ENCODE measurements at regions not wholly inside any gene's neighbourhood (a gene's known extent, or its start where the extent isn't known, plus 50 kb on each side); places are given as distances from the start of the nearest gene placed in this dataset.

GRCh38 chr18:64240316-64240715 is 91.4 kb upstream of the LINC00305 start:
- Histone ChIP-seq H3K4me2 (ENCODE audit: low read depth, low read length) (no peak overlapping the region), H3F3A (ENCODE audit: insufficient read depth, low read length) (no peaks in the 10 kb centered on the region), H4K20me1 (ENCODE audit: insufficient read depth, low read length) (no peaks in the 10 kb centered on the region), H3K27me3 (replicated peaks; ENCODE audit: insufficient read depth, low read length) (no peaks in the 10 kb centered on the region), H2AFZ (ENCODE audit: low read length) (no peak overlapping the region), H3K4me3 (ENCODE audit: low read length) (no peak overlapping the region), H3K36me3 (replicated peaks; ENCODE audit: insufficient read depth, low read length) (no peaks in the 10 kb centered on the region), H3K79me2 (ENCODE audit: low read length) (no peaks in the 10 kb centered on the region), H3K27ac (ENCODE audit: low read length) (no peak overlapping the region), H3K4me1 (ENCODE audit: low read length) (no peaks in the 10 kb centered on the region), H3K9me3 (replicated peaks; ENCODE audit: insufficient read depth, low read length) (no peaks in the 10 kb centered on the region), H3K9ac (ENCODE audit: low read length) (no peak overlapping the region), H3K9me2 (replicated peaks; ENCODE audit: insufficient read depth, low read length) (no peaks in the 10 kb centered on the region)
- no peak for TF ChIP-seq CTCF (IDR thresholded peaks at IDR 0.05; ENCODE audit: low read length)
- TF ChIP-seq EZH2 (optimal IDR thresholded peaks at IDR 0.05; ENCODE audit: low read depth, low read length), result no peak
- no peak for TF ChIP-seq EZH2phosphoT487 (IDR thresholded peaks at IDR 0.05; ENCODE audit: low read length)
- no peak for DNase-seq

- TF ChIP-seq CTCF (IDR thresholded peaks at IDR 0.05; ENCODE audit: low read length) (no peak), EZH2 (optimal IDR thresholded peaks at IDR 0.05; ENCODE audit: low read depth, low read length) (no peak), EZH2phosphoT487 (IDR thresholded peaks at IDR 0.05; ENCODE audit: low read length) (no peak)
- no peaks in the 10 kb centered on the region for H3K9me3 ChIP-seq (replicated peaks; ENCODE audit: insufficient read depth, low read length)
- H3K4me1 ChIP-seq (ENCODE audit: low read length), result no peaks in the 10 kb centered on the region
- H3K4me3 ChIP-seq (ENCODE audit: low read length), result no peak overlapping the region
- no peaks in the 10 kb centered on the region for H3K79me2 ChIP-seq (ENCODE audit: low read length)
- DNase-seq, result no peak
- H3K9ac ChIP-seq (ENCODE audit: low read length), result no peak overlapping the region
- no peak overlapping the region for H3K4me2 ChIP-seq (ENCODE audit: low read depth, low read length)
- no peaks in the 10 kb centered on the region for H3K36me3 ChIP-seq (replicated peaks; ENCODE audit: insufficient read depth, low read length)
- no peak overlapping the region for H2AFZ ChIP-seq (ENCODE audit: low read length)
- H3F3A ChIP-seq (ENCODE audit: insufficient read depth, low read length), result no peaks in the 10 kb centered on the region
- H4K20me1 ChIP-seq (ENCODE audit: insufficient read depth, low read length), result no peaks in the 10 kb centered on the region
- H3K9me2 ChIP-seq (replicated peaks; ENCODE audit: insufficient read depth, low read length), result no peaks in the 10 kb centered on the region
- H3K27me3 ChIP-seq (replicated peaks; ENCODE audit: insufficient read depth, low read length), result no peaks in the 10 kb centered on the region
- no peak overlapping the region for H3K27ac ChIP-seq (ENCODE audit: low read length)
These were observed 89.2 kb upstream of the LINC00305 start for GRCh38 chr18:64238076-64238475.

- Histone ChIP-seq H2AFZ (ENCODE audit: low read length) (no peak overlapping the region), H3K9me2 (replicated peaks; ENCODE audit: insufficient read depth, low read length) (no peaks in the 10 kb centered on the region), H3K4me2 (ENCODE audit: low read depth, low read length) (no peak overlapping the region), H3K4me1 (ENCODE audit: low read length) (no peaks in the 10 kb centered on the region), H3K79me2 (ENCODE audit: low read length) (no peaks in the 10 kb centered on the region), H3K36me3 (replicated peaks; ENCODE audit: insufficient read depth, low read length) (no peaks in the 10 kb centered on the region), H3K27me3 (replicated peaks; ENCODE audit: insufficient read depth, low read length) (no peaks in the 10 kb centered on the region), H3K4me3 (ENCODE audit: low read length) (no peak overlapping the region), H4K20me1 (ENCODE audit: insufficient read depth, low read length) (no peaks in the 10 kb centered on the region), H3K9me3 (replicated peaks; ENCODE audit: insufficient read depth, low read length) (no peaks in the 10 kb centered on the region), H3K27ac (ENCODE audit: low read length) (no peak overlapping the region), H3K9ac (ENCODE audit: low read length) (no peak overlapping the region), H3F3A (ENCODE audit: insufficient read depth, low read length) (no peaks in the 10 kb centered on the region)
- TF ChIP-seq EZH2 (optimal IDR thresholded peaks at IDR 0.05; ENCODE audit: low read depth, low read length) (no peak), EZH2phosphoT487 (IDR thresholded peaks at IDR 0.05; ENCODE audit: low read length) (no peak), CTCF (IDR thresholded peaks at IDR 0.05; ENCODE audit: low read length) (no peak)
- DNase-seq, result no peak
These were observed 85.4 kb upstream of the LINC00305 start for GRCh38 chr18:64234321-64234720.

Measured in MM.1S (cell line).